ENCODE measurements at regions not wholly inside any gene's neighbourhood (a gene's known extent, or its start where the extent isn't known, plus 50 kb on each side); places are given as distances from the start of the nearest gene placed in this dataset.

DNA sequence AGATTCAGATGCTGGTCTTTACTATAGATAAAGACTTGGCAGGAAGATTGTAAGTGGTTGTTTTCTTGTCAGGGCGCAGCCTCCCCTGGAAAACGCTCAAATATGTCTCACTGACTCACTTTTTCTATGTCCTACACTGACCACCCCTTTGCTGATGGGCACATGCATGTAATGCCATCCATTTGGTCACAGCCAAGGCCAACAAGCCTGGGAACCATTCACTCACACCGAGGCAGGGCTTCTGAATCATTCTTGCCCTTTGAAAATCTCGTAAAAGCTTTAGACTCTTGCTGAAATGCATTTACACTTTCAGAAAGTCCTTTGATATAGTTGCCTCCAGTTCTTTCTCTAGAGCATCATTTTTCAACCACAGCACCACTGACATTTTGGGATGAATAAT is 249.4 kb downstream of the ACTL7B start:
- TF ChIP-seq, protein P1, sequence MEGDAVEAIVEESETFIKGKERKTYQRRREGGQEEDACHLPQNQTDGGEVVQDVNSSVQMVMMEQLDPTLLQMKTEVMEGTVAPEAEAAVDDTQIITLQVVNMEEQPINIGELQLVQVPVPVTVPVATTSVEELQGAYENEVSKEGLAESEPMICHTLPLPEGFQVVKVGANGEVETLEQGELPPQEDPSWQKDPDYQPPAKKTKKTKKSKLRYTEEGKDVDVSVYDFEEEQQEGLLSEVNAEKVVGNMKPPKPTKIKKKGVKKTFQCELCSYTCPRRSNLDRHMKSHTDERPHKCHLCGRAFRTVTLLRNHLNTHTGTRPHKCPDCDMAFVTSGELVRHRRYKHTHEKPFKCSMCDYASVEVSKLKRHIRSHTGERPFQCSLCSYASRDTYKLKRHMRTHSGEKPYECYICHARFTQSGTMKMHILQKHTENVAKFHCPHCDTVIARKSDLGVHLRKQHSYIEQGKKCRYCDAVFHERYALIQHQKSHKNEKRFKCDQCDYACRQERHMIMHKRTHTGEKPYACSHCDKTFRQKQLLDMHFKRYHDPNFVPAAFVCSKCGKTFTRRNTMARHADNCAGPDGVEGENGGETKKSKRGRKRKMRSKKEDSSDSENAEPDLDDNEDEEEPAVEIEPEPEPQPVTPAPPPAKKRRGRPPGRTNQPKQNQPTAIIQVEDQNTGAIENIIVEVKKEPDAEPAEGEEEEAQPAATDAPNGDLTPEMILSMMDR (IDR thresholded peaks at IDR 0.05) = no peak
- no peak for TF ChIP-seq POLR2A (IDR thresholded peaks at IDR 0.05)
